ENCODE measurements at regions not wholly inside any gene's neighbourhood (a gene's known extent, or its start where the extent isn't known, plus 50 kb on each side); places are given as distances from the start of the nearest gene placed in this dataset.

DNA sequence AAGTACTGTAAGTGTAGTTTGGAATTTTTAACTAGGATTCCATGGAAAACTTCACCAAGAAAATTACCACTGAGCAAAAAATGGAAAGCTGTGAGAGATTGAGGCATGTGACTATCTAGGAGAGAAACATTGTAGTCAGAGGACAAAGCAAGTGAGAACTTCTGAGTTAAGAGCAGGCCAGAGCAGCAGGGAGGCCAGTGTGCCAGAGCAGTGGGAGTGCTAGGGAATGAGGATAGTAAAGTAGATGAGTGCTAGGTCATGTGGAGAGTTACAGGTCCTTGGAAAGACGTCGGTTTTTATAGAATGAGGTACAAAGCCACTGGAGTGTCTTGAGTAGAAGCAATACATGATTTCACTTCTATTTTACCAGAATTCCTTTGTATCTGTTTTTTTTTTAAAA, 52.7 kb upstream of the FAT4 start:
- TF ChIP-seq, protein P1, sequence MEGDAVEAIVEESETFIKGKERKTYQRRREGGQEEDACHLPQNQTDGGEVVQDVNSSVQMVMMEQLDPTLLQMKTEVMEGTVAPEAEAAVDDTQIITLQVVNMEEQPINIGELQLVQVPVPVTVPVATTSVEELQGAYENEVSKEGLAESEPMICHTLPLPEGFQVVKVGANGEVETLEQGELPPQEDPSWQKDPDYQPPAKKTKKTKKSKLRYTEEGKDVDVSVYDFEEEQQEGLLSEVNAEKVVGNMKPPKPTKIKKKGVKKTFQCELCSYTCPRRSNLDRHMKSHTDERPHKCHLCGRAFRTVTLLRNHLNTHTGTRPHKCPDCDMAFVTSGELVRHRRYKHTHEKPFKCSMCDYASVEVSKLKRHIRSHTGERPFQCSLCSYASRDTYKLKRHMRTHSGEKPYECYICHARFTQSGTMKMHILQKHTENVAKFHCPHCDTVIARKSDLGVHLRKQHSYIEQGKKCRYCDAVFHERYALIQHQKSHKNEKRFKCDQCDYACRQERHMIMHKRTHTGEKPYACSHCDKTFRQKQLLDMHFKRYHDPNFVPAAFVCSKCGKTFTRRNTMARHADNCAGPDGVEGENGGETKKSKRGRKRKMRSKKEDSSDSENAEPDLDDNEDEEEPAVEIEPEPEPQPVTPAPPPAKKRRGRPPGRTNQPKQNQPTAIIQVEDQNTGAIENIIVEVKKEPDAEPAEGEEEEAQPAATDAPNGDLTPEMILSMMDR (IDR thresholded peaks at IDR 0.05), result no peak
- no peak for TF ChIP-seq POLR2AphosphoS5 (IDR thresholded peaks at IDR 0.05)

All from transverse colon (tissue), 4 donors.